Ishikawa (cell line): ENCODE measurements at regions not wholly inside any gene's neighbourhood (a gene's known extent, or its start where the extent isn't known, plus 50 kb on each side); places are given as distances from the start of the nearest gene placed in this dataset.

Source experiments
- CEBPB ChIP-seq: IDR thresholded peaks from 2 replicates; pipeline ENCODE4 v1.6.1; 2012
- CREB1 ChIP-seq: IDR thresholded peaks from 2 replicates; pipeline ENCODE4 v1.6.1; 2012; ENCODE audit warnings: low read depth
- EGR1 ChIP-seq: IDR thresholded peaks from 2 replicates; pipeline ENCODE4 v1.6.1; 2012
- EP300 ChIP-seq: IDR thresholded peaks from 2 replicates; pipeline ENCODE4 v1.6.1; 2012; ENCODE audit warnings: borderline replicate concordance
- FOXM1 ChIP-seq: IDR thresholded peaks from 2 replicates; pipeline ENCODE4 v1.6.1; 2012; ENCODE audit warnings: low read depth, borderline replicate concordance
- NFIC ChIP-seq: IDR thresholded peaks from 2 replicates; pipeline ENCODE4 v1.6.1; 2012
- RAD21 ChIP-seq: IDR thresholded peaks from 2 replicates; pipeline ENCODE4 v1.6.1; 2012; ENCODE audit warnings: low read depth
- REST ChIP-seq: IDR thresholded peaks from 2 replicates; pipeline ENCODE4 v1.6.1; 2012; ENCODE audit warnings: low read depth, mild to moderate bottlenecking
- TAF1 ChIP-seq: IDR thresholded peaks from 2 replicates; pipeline ENCODE4 v1.6.1; 2012; ENCODE audit warnings: low read depth, mild to moderate bottlenecking
- TCF12 ChIP-seq: IDR thresholded peaks from 2 replicates; pipeline ENCODE4 v1.6.1; 2012; ENCODE audit warnings: low read depth
- TEAD4 ChIP-seq: IDR thresholded peaks from 2 replicates; pipeline ENCODE4 v1.6.1; 2012
- YY1 ChIP-seq: IDR thresholded peaks from 2 replicates; pipeline ENCODE4 v1.6.1; 2012; ENCODE audit warnings: low read depth
- ZBTB7A ChIP-seq: IDR thresholded peaks from 2 replicates; pipeline ENCODE4 v1.6.1; 2012; ENCODE audit warnings: low read depth
- TF ChIP-seq, protein P1 (sequence below): IDR thresholded peaks from 2 replicates; pipeline ENCODE4 v1.6.1; 2012
- TF ChIP-seq, protein P2 (sequence below): IDR thresholded peaks from 2 replicates; pipeline ENCODE4 v1.6.1; 2012

- TF ChIP-seq CEBPB = no peak
- no peak for TF ChIP-seq CREB1
- no peak for TF ChIP-seq TCF12
- no peak for TF ChIP-seq FOXM1
- TF ChIP-seq, protein P1, sequence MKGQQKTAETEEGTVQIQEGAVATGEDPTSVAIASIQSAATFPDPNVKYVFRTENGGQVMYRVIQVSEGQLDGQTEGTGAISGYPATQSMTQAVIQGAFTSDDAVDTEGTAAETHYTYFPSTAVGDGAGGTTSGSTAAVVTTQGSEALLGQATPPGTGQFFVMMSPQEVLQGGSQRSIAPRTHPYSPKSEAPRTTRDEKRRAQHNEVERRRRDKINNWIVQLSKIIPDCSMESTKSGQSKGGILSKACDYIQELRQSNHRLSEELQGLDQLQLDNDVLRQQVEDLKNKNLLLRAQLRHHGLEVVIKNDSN = no peak
- TF ChIP-seq ZBTB7A = no peak
- no peak for TF ChIP-seq TAF1
- no peak for TF ChIP-seq YY1
- TF ChIP-seq REST = no peak
- TF ChIP-seq EGR1 = no peak
- TF ChIP-seq TEAD4 = no peak
- TF ChIP-seq EP300 = no peak
- no peak for TF ChIP-seq NFIC
- TF ChIP-seq, protein P2, sequence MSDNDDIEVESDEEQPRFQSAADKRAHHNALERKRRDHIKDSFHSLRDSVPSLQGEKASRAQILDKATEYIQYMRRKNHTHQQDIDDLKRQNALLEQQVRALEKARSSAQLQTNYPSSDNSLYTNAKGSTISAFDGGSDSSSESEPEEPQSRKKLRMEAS = no peak
- no peak for TF ChIP-seq RAD21
Observed at GRCh38 chr3:106710596-106710995, 666.6 kb upstream of the CCDC54 start.

- TF ChIP-seq CEBPB (no peak), YY1 (no peak), FOXM1 (no peak), ZBTB7A (no peak), REST (no peak), EP300 (no peak), TAF1 (no peak), CREB1 (no peak), TEAD4 (no peak), TCF12 (no peak), NFIC (no peak), RAD21 (no peak)
- TF ChIP-seq, protein P1 = no peak
Observed at GRCh38 chr3:106711650-106712049, 665.6 kb upstream of the CCDC54 start.

DNA sequence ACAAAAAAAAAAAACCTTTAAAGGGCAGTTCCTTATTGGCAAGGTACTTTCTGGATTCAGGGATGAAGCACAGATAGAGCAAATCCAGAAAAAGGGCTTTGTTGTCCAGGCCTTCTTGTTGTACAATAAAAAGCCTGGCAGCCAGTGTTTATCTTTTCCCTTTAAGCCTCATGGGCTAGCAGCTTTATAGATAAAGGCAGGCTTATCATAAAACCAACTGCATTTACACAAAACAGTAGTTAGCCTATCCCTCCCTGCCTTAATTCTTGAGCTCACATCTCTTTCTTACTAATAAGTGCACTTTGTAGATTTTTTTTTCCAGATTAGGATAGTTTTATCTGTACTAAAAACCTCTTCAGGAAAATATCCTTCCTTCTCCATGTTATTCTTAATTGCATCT lies 662.8 kb upstream of the CCDC54 start:
- no peak for TF ChIP-seq EGR1
- no peak for TF ChIP-seq CEBPB
- no peak for TF ChIP-seq ZBTB7A
- no peak for TF ChIP-seq YY1
- TF ChIP-seq TAF1 = no peak
- no peak for TF ChIP-seq CREB1
- TF ChIP-seq, protein P1 = no peak
- TF ChIP-seq REST = no peak
- TF ChIP-seq TCF12 = no peak
- TF ChIP-seq FOXM1 = no peak
- TF ChIP-seq RAD21 = no peak
- no peak for TF ChIP-seq NFIC
- TF ChIP-seq, protein P2 = no peak
- TF ChIP-seq EP300 = no peak
- no peak for TF ChIP-seq TEAD4

- TF ChIP-seq TCF12 (no peak), REST (no peak), NFIC (no peak), YY1 (no peak)
Observed at GRCh38 chr3:106715286-106715685, 662.0 kb upstream of the CCDC54 start.
